HG02943 (cell line): ENCODE measurements at regions not wholly inside any gene's neighbourhood (a gene's known extent, or its start where the extent isn't known, plus 50 kb on each side); places are given as distances from the start of the nearest gene placed in this dataset.

Source experiments
- ATAC-seq: cut with Tn5 transposase; IDR thresholded peaks from one replicate; pipeline ENCODE4 v1.9.1; 2021; ENCODE audit warnings: mild to moderate bottlenecking, low read depth, moderate library complexity; ENCODE audit not compliant: unreplicated experiment

- ATAC-seq = no peak
These were observed 232.7 kb upstream of the SNX7 start for GRCh38 chr1:98428864-98429263.

DNA sequence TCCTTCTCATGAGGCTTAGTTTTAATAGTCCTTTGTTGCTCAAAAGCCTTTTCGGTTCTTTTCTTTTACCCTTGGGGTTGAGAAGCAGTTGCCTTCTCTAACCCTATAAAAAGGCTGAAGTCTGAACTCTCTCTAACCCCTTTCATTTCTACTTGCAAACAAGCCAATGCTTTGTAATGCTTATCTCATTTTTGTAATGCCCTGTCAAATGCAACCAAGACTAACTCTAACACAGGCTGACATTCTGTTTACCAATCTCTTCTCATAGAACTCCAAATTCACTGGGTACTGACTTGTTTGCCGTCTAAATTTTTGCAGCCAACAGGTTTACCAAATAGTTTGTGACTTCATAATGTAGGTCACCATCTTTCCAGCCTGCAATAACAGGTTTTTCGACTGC is 233.9 kb upstream of the SNX7 start:
- ATAC-seq = no peak

GRCh38 chr1:98426092-98426491 is 235.4 kb upstream of the SNX7 start:
- no peak for ATAC-seq

GRCh38 chr1:98422816-98423215 is 238.7 kb upstream of the SNX7 start:
- no peak for ATAC-seq

DNA sequence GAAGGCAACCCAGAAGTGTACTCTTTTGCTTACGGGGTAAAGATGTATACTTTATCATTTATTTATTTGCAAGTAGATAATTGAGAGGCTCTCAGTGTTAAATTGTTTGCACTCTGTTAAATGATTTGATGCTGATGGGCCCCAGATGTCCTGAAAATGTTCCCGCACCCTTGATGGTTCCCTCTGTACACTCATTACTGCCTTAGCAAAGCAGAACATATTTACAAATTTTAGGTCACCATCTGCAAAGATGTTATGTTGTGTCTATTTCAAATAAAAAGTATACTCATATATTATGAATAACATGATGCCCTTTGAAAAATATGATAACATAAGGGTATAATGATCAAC is 240.5 kb upstream of the SNX7 start:
- no peak for ATAC-seq

GRCh38 chr1:98420376-98421084 is 241.0 kb upstream of the SNX7 start:
- ATAC-seq = no peak

GRCh38 chr1:98417820-98418219 is 243.7 kb upstream of the SNX7 start:
- ATAC-seq = no peak

DNA sequence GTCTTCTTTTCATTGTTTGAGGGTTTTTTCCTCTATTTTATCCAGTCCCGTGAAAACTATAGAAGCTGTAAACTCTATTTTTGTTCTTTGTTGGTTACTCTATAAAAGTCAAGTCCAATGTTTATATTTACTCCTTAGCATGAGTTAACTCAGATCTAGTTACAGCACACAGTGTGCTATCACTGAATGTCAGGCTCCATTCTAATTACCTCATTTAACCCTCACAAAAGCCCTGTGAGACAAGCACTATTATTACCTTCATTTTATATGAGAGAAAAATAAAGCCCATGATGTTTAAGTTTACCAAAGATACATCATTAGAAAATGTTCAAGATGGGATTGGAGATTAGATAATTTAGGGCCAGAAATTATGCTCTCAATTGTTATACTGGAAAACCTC is 251.4 kb upstream of the SNX7 start:
- no peak for ATAC-seq

- no peak for ATAC-seq
These were observed 255.0 kb upstream of the SNX7 start for GRCh38 chr1:98406352-98407088.

GRCh38 chr1:98405581-98406074 is 255.9 kb upstream of the SNX7 start:
- ATAC-seq = no peak

DNA sequence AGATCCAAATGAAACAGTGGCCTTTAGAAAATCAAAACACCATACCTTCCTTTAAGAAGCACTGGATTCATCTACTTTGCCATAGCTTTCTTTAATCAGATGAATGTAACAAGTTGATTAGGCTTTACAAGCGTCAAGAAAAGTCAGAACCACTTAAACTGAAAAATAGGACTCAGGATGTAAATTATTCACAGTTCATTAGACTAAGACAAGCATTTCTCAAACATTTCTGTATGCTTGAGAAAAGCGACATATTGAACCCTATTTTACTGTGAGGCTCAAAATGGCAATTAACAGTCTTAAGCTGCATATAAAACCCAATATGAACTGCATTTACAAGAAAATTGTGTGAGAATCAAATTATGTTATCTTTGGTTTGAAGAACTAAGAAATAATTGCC is 256.7 kb upstream of the SNX7 start:
- no peak for ATAC-seq

DNA sequence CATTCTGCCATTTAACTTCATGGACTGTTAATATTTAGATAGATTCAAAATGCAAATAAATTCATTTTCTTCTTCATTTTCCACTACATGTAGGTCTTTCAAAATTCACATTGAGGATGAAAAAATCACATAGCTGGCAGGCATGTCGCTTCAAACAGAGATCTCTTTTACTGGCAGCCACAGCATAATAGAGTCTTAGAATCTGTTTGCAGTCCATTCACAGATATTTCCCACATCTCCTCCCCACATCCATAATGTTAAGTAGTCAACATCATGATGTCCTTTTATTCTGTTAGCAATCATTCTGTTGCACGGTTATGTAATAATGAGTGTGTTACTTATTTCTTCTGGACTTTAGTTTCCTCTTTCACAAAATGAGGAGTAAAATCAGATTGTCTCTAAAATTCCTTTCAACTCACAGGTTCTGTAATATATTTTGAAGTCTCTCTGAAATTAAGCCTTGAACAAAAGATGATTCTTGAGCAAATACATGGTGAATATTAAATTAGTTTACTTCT is 257.5 kb upstream of the SNX7 start:
- ATAC-seq = no peak

GRCh38 chr1:98402860-98403259 is 258.7 kb upstream of the SNX7 start:
- ATAC-seq = no peak

GRCh38 chr1:98400446-98400845 is 261.1 kb upstream of the SNX7 start:
- ATAC-seq = no peak

DNA sequence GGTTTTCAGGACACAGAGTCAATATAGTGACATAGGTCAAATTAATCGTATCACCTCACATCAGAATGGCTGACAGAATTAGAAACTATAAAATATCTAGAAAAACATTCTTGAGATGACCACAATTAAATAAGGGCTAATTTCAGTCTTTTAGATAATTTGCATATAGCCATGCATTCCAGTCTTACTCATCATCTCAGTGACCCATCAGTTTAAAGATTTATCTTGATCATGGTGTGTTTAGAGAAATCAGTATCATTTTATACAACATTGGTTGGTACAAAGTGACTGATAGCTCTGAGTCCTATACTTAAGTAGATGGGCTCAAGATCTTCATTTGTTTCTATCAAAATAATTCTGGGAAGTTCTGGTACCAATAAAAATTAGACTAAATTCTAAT is 262.3 kb upstream of the SNX7 start:
- no peak for ATAC-seq

DNA sequence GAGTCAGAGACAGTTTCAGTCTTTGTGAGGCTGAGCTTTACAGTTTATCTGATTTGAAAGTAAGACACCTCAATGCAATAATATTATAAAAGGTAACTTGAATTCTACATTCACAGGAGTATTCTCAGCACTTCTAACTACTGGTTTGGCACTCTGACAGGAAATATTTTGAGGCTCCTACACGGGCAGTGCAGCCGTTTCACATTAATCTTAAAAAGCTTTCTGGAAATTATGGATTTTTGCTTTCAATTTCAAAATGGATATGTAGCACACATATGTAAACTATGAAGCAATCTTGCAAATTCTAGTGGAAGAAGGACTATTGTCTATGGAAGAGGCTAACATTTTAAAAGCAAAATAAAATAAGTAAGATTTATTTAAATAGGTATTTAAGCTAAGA is 262.9 kb upstream of the SNX7 start:
- no peak for ATAC-seq

DNA sequence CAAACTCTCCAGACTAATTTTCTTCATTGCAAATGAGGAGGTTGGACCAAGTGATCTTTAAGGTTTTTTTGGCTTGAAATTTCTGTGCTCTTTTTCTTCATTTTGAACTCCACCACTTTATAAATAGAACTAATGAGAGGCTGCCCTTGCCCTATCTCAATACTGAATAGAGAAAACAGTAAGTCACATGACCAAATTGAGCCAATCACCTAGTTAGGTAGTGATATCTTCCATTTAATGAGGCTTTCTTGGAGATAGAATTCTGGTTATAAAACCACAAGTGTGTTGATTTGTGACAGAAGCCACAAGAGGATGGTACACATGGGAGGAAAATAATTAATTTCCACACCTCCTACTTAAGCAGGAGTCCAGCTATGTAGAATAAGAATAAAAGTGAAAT is 263.4 kb upstream of the SNX7 start:
- ATAC-seq = no peak

GRCh38 chr1:98393719-98394118 is 267.8 kb upstream of the SNX7 start:
- no peak for ATAC-seq

- no peak for ATAC-seq
These were observed 270.3 kb upstream of the SNX7 start for GRCh38 chr1:98391175-98391574.

DNA sequence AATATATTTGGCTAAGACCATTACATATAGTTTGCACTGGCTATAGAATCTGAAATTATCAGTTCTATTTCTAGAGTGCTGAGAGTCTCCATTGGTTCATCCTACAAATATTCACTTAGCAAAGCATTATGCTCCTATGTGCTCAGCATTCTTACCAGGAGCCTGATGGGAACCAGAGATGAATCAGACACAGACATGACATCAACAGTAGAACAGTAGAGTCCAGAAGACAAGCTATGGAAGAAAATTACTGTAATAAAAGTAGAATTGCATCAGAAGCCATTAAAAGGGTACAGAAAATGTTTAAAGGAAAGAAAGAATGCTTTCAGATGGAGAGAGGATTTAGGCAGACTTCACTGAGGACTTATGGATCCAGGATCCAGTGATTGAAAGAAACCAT is 271.7 kb upstream of the SNX7 start:
- no peak for ATAC-seq

DNA sequence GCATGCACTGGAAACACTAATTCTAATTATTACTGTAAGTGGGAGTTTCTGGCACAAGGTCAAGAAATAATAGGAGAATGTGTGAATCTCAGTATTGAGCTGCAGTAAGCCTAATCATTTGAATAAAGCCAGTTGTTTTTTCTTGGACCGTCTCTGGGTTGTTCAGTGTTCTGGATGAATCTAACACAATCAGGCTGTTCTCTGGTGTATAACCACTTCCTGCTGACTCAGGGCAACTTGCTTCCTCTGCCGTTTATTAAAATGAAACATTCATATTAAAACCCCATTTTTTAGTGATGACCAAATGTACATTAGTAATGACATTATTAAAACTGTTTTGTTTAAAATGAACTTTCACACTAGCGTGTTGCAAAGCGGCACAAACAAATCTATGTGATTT is 273.1 kb upstream of the SNX7 start:
- no peak for ATAC-seq

DNA sequence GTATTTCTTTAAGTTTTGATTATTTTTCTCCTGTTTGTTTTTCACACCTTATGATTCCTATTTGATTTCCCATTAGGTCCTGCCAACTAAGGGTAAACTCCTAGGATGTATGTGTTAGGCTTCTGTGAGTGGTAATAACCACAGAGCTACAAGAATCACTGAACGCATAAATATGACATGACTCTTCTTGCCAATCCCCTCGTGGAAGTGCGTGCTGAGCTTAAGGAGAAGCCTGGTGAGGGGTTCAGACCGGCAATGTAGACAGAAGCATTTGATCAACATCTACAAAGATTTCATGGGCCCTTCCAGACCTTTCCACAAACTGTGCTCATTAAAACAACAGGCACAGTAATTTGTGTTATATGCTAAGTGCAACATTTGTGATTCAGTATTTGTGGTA is 273.8 kb upstream of the SNX7 start:
- no peak for ATAC-seq
